HG03354 (cell line): ENCODE measurements at regions not wholly inside any gene's neighbourhood (a gene's known extent, or its start where the extent isn't known, plus 50 kb on each side); places are given as distances from the start of the nearest gene placed in this dataset.

Experiments used
- ATAC-seq: cut with Tn5 transposase; IDR thresholded peaks from one replicate; pipeline ENCODE4 v1.9.1; 2021; ENCODE audit warnings: mild to moderate bottlenecking; ENCODE audit not compliant: unreplicated experiment, poor library complexity, severe bottlenecking

DNA sequence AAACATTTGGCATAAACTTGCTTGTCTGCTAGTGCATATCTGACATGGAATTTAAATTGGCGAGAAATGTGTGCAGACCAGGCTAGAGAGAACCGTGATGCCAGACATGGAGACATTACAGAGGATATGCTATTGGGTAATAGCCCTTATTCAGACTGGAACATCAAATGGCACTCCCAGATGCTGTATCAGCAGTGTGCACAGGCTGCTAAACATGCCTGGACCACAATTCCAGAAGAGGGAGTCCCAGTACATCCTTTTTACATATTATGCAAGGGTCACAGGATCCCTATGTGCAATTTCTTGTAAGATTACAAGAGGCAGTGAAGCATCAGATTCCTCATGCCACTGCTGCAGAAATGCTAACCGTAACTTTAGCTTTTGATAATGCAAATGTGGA, 354.5 kb upstream of the FOXG1 start:
- ATAC-seq, result no peak

GRCh38 chr14:28426960-28427359, 339.6 kb upstream of the FOXG1 start:
- ATAC-seq, result no peak

GRCh38 chr14:28436821-28437220, 329.8 kb upstream of the FOXG1 start:
- no peak for ATAC-seq

DNA sequence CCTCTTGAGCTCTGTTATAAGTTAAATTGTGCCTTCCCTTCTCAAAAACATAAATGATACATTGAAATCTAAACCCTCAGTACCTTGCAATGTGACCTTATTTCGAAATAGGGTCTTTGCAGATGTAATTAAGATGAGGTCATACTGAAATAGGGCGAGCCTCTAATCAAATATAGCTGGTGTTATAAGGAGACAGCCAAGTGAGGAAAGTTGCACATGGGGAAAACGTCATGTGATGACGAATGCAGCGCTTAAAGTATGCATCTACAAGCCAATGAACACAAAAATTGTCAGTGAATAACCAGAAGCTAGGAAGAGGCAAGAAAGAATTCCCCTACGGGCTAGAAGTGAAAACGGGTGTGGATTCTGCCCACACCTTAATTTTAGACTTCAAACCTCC, 305.2 kb upstream of the FOXG1 start:
- no peak for ATAC-seq

GRCh38 chr14:28467611-28468010, 299.0 kb upstream of the FOXG1 start:
- no peak for ATAC-seq

- ATAC-seq, result no peak
These were observed 298.1 kb upstream of the FOXG1 start for GRCh38 chr14:28468191-28469151.

- ATAC-seq, result no peak
These were observed 284.1 kb upstream of the FOXG1 start for GRCh38 chr14:28482251-28483040.

DNA sequence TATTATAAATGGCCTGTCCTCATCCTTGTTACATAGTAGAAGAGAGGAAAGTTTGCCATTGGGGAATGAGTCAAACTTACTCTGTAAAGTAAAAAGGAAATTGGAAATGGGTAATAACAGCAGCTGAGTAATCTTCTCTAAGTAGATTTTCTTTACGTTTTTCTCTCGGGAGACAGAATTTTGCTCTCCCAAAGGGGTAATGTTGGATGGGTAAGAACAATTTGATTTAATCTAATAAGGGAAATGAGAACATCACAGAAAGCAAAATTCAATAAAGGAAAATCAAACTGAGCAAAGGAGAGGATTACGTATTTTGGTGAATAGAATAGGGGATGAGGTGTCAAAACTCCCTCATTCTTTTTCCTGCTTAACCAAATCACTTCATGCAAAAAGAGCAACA, 283.1 kb upstream of the FOXG1 start:
- no peak for ATAC-seq

DNA sequence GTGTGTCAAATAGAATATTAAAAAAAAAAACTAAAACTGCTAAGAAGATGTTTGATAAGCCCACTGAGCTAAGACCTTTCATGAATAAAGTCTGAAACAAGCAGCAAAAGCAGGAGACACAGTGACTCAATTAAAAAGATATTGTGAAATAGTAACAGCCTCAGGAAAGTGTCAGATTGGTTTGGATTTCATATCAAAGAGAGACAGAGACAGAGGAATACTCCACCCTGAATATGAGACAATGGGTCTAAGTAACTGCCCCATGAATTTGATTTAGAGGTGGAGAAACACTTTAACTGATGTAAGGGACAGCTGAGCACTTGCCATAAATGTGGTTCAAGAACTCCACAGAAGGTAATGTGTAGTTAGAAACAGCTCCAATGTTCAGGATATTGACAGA, 277.9 kb upstream of the FOXG1 start:
- ATAC-seq, result no peak

- ATAC-seq, result no peak
These were observed 273.1 kb upstream of the FOXG1 start for GRCh38 chr14:28493516-28493915.

- ATAC-seq, result no peak
These were observed 272.4 kb upstream of the FOXG1 start for GRCh38 chr14:28494196-28494595.

DNA sequence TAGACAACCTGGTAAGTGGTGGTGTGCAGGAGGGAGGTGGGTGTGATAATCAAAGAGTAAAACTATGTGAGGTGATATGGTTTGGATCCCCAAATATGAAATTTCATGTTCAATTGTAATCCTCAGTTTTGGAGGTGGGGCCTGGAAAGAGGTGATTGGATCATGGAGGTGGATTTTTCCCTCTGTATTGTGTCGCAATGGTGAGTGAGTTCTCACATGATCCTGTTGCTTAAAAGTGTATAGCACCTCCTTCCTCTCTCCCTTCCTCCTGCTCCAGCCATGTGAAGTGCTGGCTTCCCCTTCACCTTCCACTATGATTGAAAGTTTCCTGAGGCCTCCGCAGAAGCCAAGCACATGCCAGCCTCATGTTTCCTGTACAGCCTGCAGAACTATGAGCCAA, 270.2 kb upstream of the FOXG1 start:
- no peak for ATAC-seq

- ATAC-seq, result no peak
These were observed 264.1 kb upstream of the FOXG1 start for GRCh38 chr14:28502517-28502916.

DNA sequence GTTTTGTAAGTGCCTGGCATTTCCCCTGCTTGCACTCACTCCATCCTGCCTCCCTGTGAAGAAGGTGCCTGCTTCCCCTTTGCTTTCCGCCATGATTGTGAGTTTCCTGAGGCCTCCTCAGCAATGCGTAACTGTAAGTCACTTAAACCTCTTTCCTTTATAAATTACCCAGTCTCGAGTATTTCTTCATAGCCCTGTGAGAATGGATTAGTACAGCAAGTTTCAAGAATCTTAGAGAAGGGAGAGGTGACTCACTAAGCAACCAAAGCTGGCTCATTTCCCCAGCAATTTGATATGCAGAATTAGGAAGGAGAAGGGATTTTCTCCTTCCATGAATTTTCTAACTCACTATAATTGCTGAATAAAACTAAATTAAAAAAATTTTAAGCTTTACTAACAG, 251.0 kb upstream of the FOXG1 start:
- no peak for ATAC-seq

DNA sequence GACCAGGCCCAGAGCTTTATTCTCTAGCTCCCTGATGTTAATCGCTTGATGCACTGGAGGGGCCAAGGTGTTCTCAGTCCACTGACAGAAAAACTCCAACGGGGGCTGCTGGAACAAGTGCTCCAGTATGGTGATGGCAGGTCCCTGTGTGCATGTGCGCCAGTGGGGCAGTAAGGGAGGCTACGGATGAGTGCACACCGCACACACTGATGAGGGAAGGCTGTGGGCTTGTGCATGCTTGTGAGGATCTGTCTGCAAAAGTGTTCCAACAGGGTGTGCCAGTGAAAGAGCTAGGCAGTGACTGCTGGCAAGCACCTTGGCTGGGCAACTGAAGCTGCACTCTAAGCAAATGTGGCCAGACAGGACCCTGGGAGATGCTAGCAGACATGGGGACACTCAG, 229.7 kb upstream of the FOXG1 start:
- ATAC-seq, result no peak

DNA sequence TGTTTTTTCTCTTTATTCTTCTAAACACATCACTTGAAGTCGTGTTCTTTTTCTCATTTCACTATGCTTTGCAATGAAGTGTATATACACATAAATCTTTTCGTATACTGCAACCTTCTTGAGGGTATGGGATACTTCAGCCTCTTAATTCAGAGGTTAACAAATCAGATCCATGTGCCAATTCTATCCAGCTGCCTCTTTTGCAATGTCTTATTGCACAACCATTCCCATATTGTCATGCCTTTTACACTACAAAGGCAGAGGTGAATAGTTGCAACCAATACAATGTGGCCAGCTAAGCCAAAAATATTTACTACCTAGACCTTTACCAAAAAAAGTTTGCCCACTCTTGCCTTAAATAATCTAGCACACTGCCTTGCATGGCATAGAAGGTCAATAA, 224.5 kb upstream of the FOXG1 start:
- ATAC-seq, result no peak

DNA sequence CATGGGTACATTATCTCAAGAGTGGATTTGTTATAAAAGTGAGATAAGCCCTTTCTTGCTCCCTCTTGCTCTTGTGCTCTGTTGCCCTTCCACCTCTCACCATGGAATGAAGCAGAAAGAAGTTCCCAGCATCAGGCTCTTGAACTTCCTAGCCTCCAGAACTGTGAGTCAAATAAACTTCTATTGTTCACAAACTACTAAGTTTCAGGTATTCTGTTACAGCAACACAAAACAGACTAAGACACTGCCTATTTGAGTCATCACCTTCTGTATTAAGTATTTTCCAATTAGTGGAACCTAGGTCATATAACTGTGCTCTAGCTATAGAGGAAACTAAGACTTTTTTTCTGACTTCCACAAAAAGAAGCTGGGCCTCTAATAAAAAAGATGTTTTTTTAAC, 201.2 kb upstream of the FOXG1 start:
- ATAC-seq, result no peak

- ATAC-seq, result no peak
These were observed 196.2 kb upstream of the FOXG1 start for GRCh38 chr14:28570391-28570790.

GRCh38 chr14:28571636-28572035, 195.0 kb upstream of the FOXG1 start:
- ATAC-seq, result no peak

- ATAC-seq, result no peak
These were observed 190.1 kb upstream of the FOXG1 start for GRCh38 chr14:28576523-28576922.

DNA sequence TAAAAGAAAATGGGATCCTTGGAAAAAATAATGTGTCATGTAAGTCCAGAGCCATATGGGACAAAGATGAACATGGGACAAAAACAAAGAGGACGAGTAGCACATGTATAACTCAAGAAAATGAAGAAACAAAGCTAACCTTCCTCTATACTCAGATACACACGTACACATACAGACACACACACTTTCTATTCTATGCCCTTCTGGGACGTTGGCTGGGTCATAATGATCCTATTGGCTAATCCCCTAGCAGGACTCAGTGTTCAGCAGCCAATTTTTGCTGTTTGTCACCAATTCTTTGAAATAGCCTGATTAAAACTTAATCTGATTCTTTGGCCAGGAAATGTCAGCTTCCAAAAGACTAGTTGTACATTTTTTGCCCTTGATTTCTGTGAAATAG, 189.4 kb upstream of the FOXG1 start:
- no peak for ATAC-seq
